ENCODE measurements at regions not wholly inside any gene's neighbourhood (a gene's known extent, or its start where the extent isn't known, plus 50 kb on each side); places are given as distances from the start of the nearest gene placed in this dataset.

GRCh38 chr3:13209634-13209997, 136.4 kb upstream of the IQSEC1 start:
- DNase-seq (ENCODE audit: low spot score): no peak

GRCh38 chr3:13208706-13209633, 135.7 kb upstream of the IQSEC1 start:
- no peak for DNase-seq (ENCODE audit: low spot score)

GRCh38 chr3:13207975-13208705, 134.9 kb upstream of the IQSEC1 start:
- no peak for DNase-seq (ENCODE audit: low spot score)

- no peak for DNase-seq (ENCODE audit: low spot score)
Measured at GRCh38 chr3:13207578-13207922, 134.3 kb upstream of the IQSEC1 start.

GRCh38 chr3:13206799-13207577, 133.8 kb upstream of the IQSEC1 start:
- DNase-seq (ENCODE audit: low spot score): no peak

- no peak for DNase-seq (ENCODE audit: low spot score)
Measured at GRCh38 chr3:13205567-13206143, 132.4 kb upstream of the IQSEC1 start.

- DNase-seq (ENCODE audit: low spot score): no peak
Measured at GRCh38 chr3:13204177-13204581, 130.9 kb upstream of the IQSEC1 start.

- no peak for DNase-seq (ENCODE audit: low spot score)
Measured at GRCh38 chr3:13203398-13204176, 130.4 kb upstream of the IQSEC1 start.

- no peak for DNase-seq (ENCODE audit: low spot score)
Measured at GRCh38 chr3:13202744-13203397, 129.6 kb upstream of the IQSEC1 start.

GRCh38 chr3:13201851-13202250, 128.6 kb upstream of the IQSEC1 start:
- DNase-seq (ENCODE audit: low spot score): no peak

GRCh38 chr3:13200946-13201345, 127.7 kb upstream of the IQSEC1 start:
- no peak for DNase-seq (ENCODE audit: low spot score)

GRCh38 chr3:13200465-13200864, 127.2 kb upstream of the IQSEC1 start:
- no peak for DNase-seq (ENCODE audit: low spot score)

GRCh38 chr3:13199899-13200451, 126.7 kb upstream of the IQSEC1 start:
- DNase-seq (ENCODE audit: low spot score): no peak

- DNase-seq (ENCODE audit: low spot score): no peak
Measured at GRCh38 chr3:13199006-13199776, 126.0 kb upstream of the IQSEC1 start.

- no peak for DNase-seq (ENCODE audit: low spot score)
Measured at GRCh38 chr3:13198264-13198879, 125.1 kb upstream of the IQSEC1 start.

GRCh38 chr3:13197795-13198194, 124.6 kb upstream of the IQSEC1 start:
- no peak for DNase-seq (ENCODE audit: low spot score)

GRCh38 chr3:13197281-13197680, 124.1 kb upstream of the IQSEC1 start:
- DNase-seq (ENCODE audit: low spot score): no peak

GRCh38 chr3:13195374-13195773, 122.1 kb upstream of the IQSEC1 start:
- DNase-seq (ENCODE audit: low spot score): no peak
